B cell (primary cell): ENCODE measurements at regions not wholly inside any gene's neighbourhood (a gene's known extent, or its start where the extent isn't known, plus 50 kb on each side); places are given as distances from the start of the nearest gene placed in this dataset.

Source experiments
- ATAC-seq: fragments of 200-7000 bp; cut with Tn5 transposase; one replicate; pipeline ENCODE4 v1.10.0; 2021; ENCODE audit warnings: low read depth, mild to moderate bottlenecking, moderate number of reproducible peaks, moderate library complexity
- CTCF ChIA-PET: fragments of 350-600 bp; sonication (Branson Sonifier 250); formaldehyde crosslinking; loops from one replicate; lab custom pipeline; 2021; ENCODE audit warnings: antibody characterized with exemption, inconsistent platforms; lab: Charles Lee
- POLR2A ChIA-PET: fragments of 350-600 bp; sonication (Branson Sonifier 250); formaldehyde crosslinking; loops from one replicate; lab custom pipeline; 2021; ENCODE audit warnings: antibody characterized with exemption; lab: Charles Lee
- DNase-seq: peaks from one replicate; pipeline ENCODE4 v3.0.0; 2013
- H2AFZ ChIP-seq: 2 replicates; pipeline ENCODE4 v1.6.1; 2012; ENCODE audit warnings: mild to moderate bottlenecking, low read depth, low read length; ENCODE audit not compliant: insufficient read depth, poor library complexity, severe bottlenecking
- H3K27ac ChIP-seq, 2 donors: 1 replicate in 1 of 2; 2 replicates in 1 of 2; pipeline ENCODE4 v1.5.1; 2012 to 2013; ENCODE audit warnings: low read length in 2 of 2, mild to moderate bottlenecking in 2 of 2, moderate library complexity in 1 of 2
- H3K27me3 ChIP-seq, 4 experiments: fragments of 200-600 bp in 1 of 4; sonication (generic) in 1 of 4; replicated peaks in 1 of 4; 1 replicate in 2 of 4; 2 replicates in 2 of 4; pipeline versions ENCODE4 v1.6.1 to v1.7.0; 2013 to 2016; ENCODE audit warnings: low read length in 3 of 4, mild to moderate bottlenecking in 2 of 4, mixed read lengths in 1 of 4, moderate library complexity in 1 of 4; ENCODE audit not compliant: insufficient read depth in 4 of 4, control insufficient read depth in 3 of 4; ENCODE audit errors: control extremely low read depth in 1 of 4
- H3K36me3 ChIP-seq, 2 experiments: replicated peaks in 1 of 2; 1 replicate in 1 of 2; 2 replicates in 1 of 2; pipeline versions ENCODE4 v1.6.1 to v1.7.1; 2013; ENCODE audit warnings: low read length in 1 of 2; ENCODE audit not compliant: insufficient read depth in 2 of 2, control insufficient read depth in 1 of 2; ENCODE audit errors: control extremely low read depth in 1 of 2, extremely low read depth in 1 of 2
- H3K4me1 ChIP-seq, 2 donors: fragments of 200-600 bp in 1 of 2; sonication (generic) in 1 of 2; 1 replicate in 1 of 2; 2 replicates in 1 of 2; pipeline versions ENCODE4 v1.5.1 to v1.6.1; 2013 to 2017; ENCODE audit warnings: low read length in 2 of 2; ENCODE audit not compliant: control insufficient read depth in 2 of 2, insufficient read depth in 2 of 2
- H3K4me2 ChIP-seq: replicated peaks from 2 replicates; pipeline ENCODE3; 2012; ENCODE audit warnings: mild to moderate bottlenecking, low read depth, low read length; ENCODE audit not compliant: poor library complexity, severe bottlenecking
- H3K4me3 ChIP-seq, 5 experiments: fragments of 200-600 bp in 1 of 5; sonication (generic) in 1 of 5; 1 replicate in 3 of 5; 2 replicates in 2 of 5; pipeline versions ENCODE4 v1.5.1 to v1.7.0; 2011 to 2016; ENCODE audit warnings: low read length in 4 of 5, mild to moderate bottlenecking in 4 of 5, low read depth in 2 of 5, control low read depth in 1 of 5, moderate library complexity in 1 of 5; ENCODE audit not compliant: insufficient read depth in 1 of 5; ENCODE audit errors: control extremely low read depth in 1 of 5, extremely low read depth in 1 of 5
- H3K79me2 ChIP-seq: fragments of 200-600 bp; sonication (generic); one replicate; pipeline ENCODE4 v1.6.0; 2016; ENCODE audit warnings: low read length; ENCODE audit not compliant: control insufficient read depth, insufficient read depth
- H3K9ac ChIP-seq: fragments of 200-600 bp; sonication (generic); 2 replicates; pipeline ENCODE4 v1.6.1; 2017; ENCODE audit warnings: mild to moderate bottlenecking, low read length, moderate library complexity
- H3K9me3 ChIP-seq, 3 donors: one replicate each; pipeline versions ENCODE4 v1.6.1 to v1.7.1; 2013; ENCODE audit warnings: low read length in 2 of 3; ENCODE audit not compliant: control insufficient read depth in 2 of 3, insufficient read depth in 1 of 3; ENCODE audit errors: control extremely low read depth in 1 of 3
- H4K20me1 ChIP-seq: 2 replicates; pipeline ENCODE4 v1.6.0; 2012; ENCODE audit warnings: mild to moderate bottlenecking, low read length; ENCODE audit not compliant: insufficient read depth, control insufficient read depth, poor library complexity, severe bottlenecking
- H3K27ac Mint-ChIP-seq: one replicate; pipeline ENCODE4 v1.8.0; 2021; ENCODE audit warnings: mixed read lengths
- H3K27me3 Mint-ChIP-seq: one replicate; pipeline ENCODE4 v1.8.0; 2021; ENCODE audit warnings: mixed read lengths
- H3K4me1 Mint-ChIP-seq: one replicate; pipeline ENCODE4 v1.8.0; 2021; ENCODE audit warnings: mixed read lengths
- H3K4me3 Mint-ChIP-seq: one replicate; pipeline ENCODE4 v1.8.0; 2021; ENCODE audit warnings: mixed read lengths
- H3K9me3 Mint-ChIP-seq: one replicate; pipeline ENCODE4 v1.8.0; 2022; ENCODE audit warnings: mixed read lengths; ENCODE audit not compliant: insufficient read depth
- EZH2 ChIP-seq: IDR thresholded peaks from 2 replicates; pipeline ENCODE4 v1.6.1; 2012; ENCODE audit warnings: borderline replicate concordance, low read depth, mild to moderate bottlenecking, moderate library complexity, low read length; ENCODE audit not compliant: insufficient read depth, poor library complexity, severe bottlenecking
- WGBS: methylation state at CpG from one replicate; pipeline ENCODE4 v1.1.5; 2013; ENCODE audit warnings: missing lambda C conversion rate; ENCODE audit not compliant: insufficient coverage; 5-methylcytosine and 5-hydroxymethylcytosine counted together
- intact Hi-C: fragments of 100-400 bp; cut with micrococcal nuclease; formaldehyde crosslinking; loops from one replicate; pipeline ENCODE4 v1.10.0; 2022
- TF ChIP-seq, protein P1 (sequence below): fragments of 200-600 bp; IDR thresholded peaks from one replicate; pipeline ENCODE4 v1.8.0; 2022; ENCODE audit warnings: antibody characterized with exemption, mild to moderate bottlenecking

DNA sequence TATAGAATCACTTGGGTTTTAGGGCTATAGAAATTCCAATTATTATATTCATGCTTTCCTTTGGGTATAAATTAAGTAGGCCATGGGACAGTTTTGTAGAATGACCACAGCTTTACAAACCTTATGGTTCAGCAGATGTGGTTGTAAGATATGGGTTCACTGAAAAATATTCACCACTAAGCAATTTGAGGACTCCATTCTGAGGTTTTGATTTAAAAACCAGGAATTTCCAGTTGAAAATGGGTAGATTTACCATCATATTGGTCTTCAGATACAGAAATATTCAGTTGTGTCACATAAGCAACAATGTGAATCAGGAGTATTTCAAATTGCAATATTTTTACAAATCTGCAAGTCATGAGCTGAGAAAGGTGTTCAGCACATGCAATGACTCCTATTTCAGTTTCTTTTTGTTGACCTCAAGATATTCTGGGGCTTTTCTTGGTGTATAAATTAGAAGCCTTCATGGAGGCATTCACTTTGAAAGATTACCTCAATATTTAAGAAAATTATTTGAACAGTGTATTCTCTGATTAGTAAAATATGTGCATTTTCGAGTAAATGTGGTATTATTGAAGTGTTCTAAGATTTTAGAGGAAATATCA is 218.4 kb upstream of the HCCS start:
- WGBS, result no CpG with 5 or more reads among the region's 1 CpG
- intact Hi-C loops, result no loop called here
- TF ChIP-seq EZH2, result no peak
- TF ChIP-seq, protein P1, sequence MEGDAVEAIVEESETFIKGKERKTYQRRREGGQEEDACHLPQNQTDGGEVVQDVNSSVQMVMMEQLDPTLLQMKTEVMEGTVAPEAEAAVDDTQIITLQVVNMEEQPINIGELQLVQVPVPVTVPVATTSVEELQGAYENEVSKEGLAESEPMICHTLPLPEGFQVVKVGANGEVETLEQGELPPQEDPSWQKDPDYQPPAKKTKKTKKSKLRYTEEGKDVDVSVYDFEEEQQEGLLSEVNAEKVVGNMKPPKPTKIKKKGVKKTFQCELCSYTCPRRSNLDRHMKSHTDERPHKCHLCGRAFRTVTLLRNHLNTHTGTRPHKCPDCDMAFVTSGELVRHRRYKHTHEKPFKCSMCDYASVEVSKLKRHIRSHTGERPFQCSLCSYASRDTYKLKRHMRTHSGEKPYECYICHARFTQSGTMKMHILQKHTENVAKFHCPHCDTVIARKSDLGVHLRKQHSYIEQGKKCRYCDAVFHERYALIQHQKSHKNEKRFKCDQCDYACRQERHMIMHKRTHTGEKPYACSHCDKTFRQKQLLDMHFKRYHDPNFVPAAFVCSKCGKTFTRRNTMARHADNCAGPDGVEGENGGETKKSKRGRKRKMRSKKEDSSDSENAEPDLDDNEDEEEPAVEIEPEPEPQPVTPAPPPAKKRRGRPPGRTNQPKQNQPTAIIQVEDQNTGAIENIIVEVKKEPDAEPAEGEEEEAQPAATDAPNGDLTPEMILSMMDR, result no peak

DNA sequence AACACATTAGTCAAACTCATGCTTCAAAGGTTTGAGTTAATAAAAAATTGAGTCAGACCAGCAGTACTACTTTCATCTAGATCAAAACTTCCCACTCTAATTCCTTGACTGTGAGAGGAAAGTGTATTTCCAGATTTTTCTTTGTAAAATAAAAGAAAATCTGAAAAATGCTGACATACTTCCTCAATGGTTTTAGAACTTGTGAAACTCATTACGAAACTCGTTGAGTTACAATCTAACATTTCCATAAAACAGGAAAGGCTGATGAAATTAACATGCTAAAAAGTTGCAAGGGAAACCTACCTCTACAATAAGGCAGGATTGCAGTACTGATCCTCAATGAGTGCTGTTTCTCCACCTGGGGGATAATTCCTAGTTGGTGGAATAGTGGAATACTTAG is 217.8 kb upstream of the HCCS start:
- Histone ChIP-seq H3K4me1 (no peaks in the 10 kb centered on the region), H3K36me3 (no peaks in the 10 kb centered on the region), H3K9me3 (peaks cover 0 to 2% (median 0%) of the 10 kb centered on the region in 3 donors), H3K4me3 (no peak overlapping the region), H3K27me3 (no peaks in the 10 kb centered on the region), H3K9ac (no peak overlapping the region), H3K79me2 (no peaks in the 10 kb centered on the region), H2AFZ (no peak overlapping the region), H4K20me1 (no peaks in the 10 kb centered on the region), H3K27ac (no peak overlapping the region), H3K4me2 (no peak overlapping the region)
- no peak overlapping the region for H3K27ac Mint-ChIP-seq
- TF ChIP-seq EZH2, result no peak
- TF ChIP-seq, protein P1, result no peak
- CTCF ChIA-PET, result no interaction called here
- H3K4me1 Mint-ChIP-seq, result no peaks in the 10 kb centered on the region
- DNase-seq (no peak), ATAC-seq (no peak)
- H3K4me3 Mint-ChIP-seq, result no peak overlapping the region
- H3K9me3 Mint-ChIP-seq, result no peaks in the 10 kb centered on the region
- intact Hi-C loops, result no loop called here
- POLR2A ChIA-PET, result no interaction called here
- no peaks in the 10 kb centered on the region for H3K27me3 Mint-ChIP-seq
- WGBS, result no CpG with 5 or more reads among the region's 2 CpGs

More for the DNA sequence above, 218.4 kb upstream of the HCCS start:
- Mint-ChIP-seq H3K9me3 (no peaks in the 10 kb centered on the region), H3K27me3 (no peaks in the 10 kb centered on the region), H3K27ac (no peak overlapping the region), H3K4me1 (no peaks in the 10 kb centered on the region), H3K4me3 (no peak overlapping the region)
- Histone ChIP-seq H3K4me3 (no peak overlapping the region), H3K36me3 (no peaks in the 10 kb centered on the region), H4K20me1 (no peaks in the 10 kb centered on the region), H3K79me2 (no peaks in the 10 kb centered on the region), H3K27ac (no peak overlapping the region), H3K4me1 (no peaks in the 10 kb centered on the region), H3K4me2 (no peak overlapping the region), H3K9ac (no peak overlapping the region), H3K27me3 (no peaks in the 10 kb centered on the region), H3K9me3 (peaks cover 0 to under 1% (median 0%) of the 10 kb centered on the region in 3 donors), H2AFZ (no peak overlapping the region)
- POLR2A ChIA-PET, result no interaction called here
- CTCF ChIA-PET, result no interaction called here
- ATAC-seq (no peak), DNase-seq (no peak)
